Activated naive CD4-positive, alpha-beta T cell treated with anti-CD3 and anti-CD28 coated beads for 36 hours (primary cell): ENCODE measurements at regions not wholly inside any gene's neighbourhood (a gene's known extent, or its start where the extent isn't known, plus 50 kb on each side); places are given as distances from the start of the nearest gene placed in this dataset.

Experiments used
- CTCF ChIA-PET: fragments of 350-600 bp; sonication (Branson Sonifier 250); formaldehyde crosslinking; loops from one replicate; lab custom pipeline; 2021; ENCODE audit warnings: antibody characterized with exemption; lab: Charles Lee
- DNase-seq: peaks from one replicate; pipeline ENCODE4 v3.0.0-alpha.2; 2020
- H3K27ac Mint-ChIP-seq: one replicate; pipeline ENCODE4 v1.8.0; 2021; ENCODE audit warnings: mild to moderate bottlenecking, mixed read lengths
- H3K27me3 Mint-ChIP-seq: one replicate; pipeline ENCODE4 v1.8.0; 2021; ENCODE audit warnings: low read depth, mixed read lengths
- H3K36me3 Mint-ChIP-seq: one replicate; pipeline ENCODE4 v1.8.0; 2021; ENCODE audit warnings: low read depth, mixed read lengths
- H3K4me1 Mint-ChIP-seq: one replicate; pipeline ENCODE4 v1.8.0; 2021; ENCODE audit warnings: low read depth, mixed read lengths
- H3K4me3 Mint-ChIP-seq: one replicate; pipeline ENCODE4 v1.8.0; 2021; ENCODE audit warnings: mild to moderate bottlenecking, moderate library complexity, mixed read lengths
- H3K9me3 Mint-ChIP-seq: one replicate; pipeline ENCODE4 v1.8.0; 2021; ENCODE audit warnings: mixed read lengths
- intact Hi-C: fragments of 100-400 bp; cut with micrococcal nuclease; formaldehyde crosslinking; loops from one replicate; pipeline ENCODE4 v1.15.1; 2023

GRCh38 chr3:81301230-81301629 is 460.2 kb downstream of the GBE1 start:
- no peaks in the 10 kb centered on the region for H3K36me3 Mint-ChIP-seq
- H3K9me3 Mint-ChIP-seq = no peaks in the 10 kb centered on the region
- intact Hi-C loops = loop anchor here (5.0 to 10.0 kb wide), 2 partner anchors 614 to 831 kb away; no protein-coding TSS in a partner anchor
- no peaks in the 10 kb centered on the region for H3K4me1 Mint-ChIP-seq
- H3K27ac Mint-ChIP-seq = no peak overlapping the region
- H3K27me3 Mint-ChIP-seq = no peaks in the 10 kb centered on the region
- DNase-seq = no peak
- H3K4me3 Mint-ChIP-seq = no peak overlapping the region
- CTCF ChIA-PET = interaction anchor here (0.5 to 1.0 kb wide), 4 partner anchors 67 to 1592 kb away, joined by 3 to 6 read pairs (median 3); no protein-coding TSS in a partner anchor

GRCh38 chr3:81300324-81300927 is 461.0 kb downstream of the GBE1 start:
- intact Hi-C loops = loop anchor here (5.0 to 10.0 kb wide), 2 partner anchors 614 to 832 kb away; no protein-coding TSS in a partner anchor
- no peak for DNase-seq
- H3K4me1 Mint-ChIP-seq = no peaks in the 10 kb centered on the region
- CTCF ChIA-PET = interaction anchor here (0.5 to 1.0 kb wide), 2 partner anchors 85 to 925 kb away, joined by 3 read pairs; no protein-coding TSS in a partner anchor
- no peaks in the 10 kb centered on the region for H3K36me3 Mint-ChIP-seq
- H3K27me3 Mint-ChIP-seq = no peaks in the 10 kb centered on the region
- H3K27ac Mint-ChIP-seq = no peak overlapping the region
- no peak overlapping the region for H3K4me3 Mint-ChIP-seq
- H3K9me3 Mint-ChIP-seq = no peaks in the 10 kb centered on the region

DNA sequence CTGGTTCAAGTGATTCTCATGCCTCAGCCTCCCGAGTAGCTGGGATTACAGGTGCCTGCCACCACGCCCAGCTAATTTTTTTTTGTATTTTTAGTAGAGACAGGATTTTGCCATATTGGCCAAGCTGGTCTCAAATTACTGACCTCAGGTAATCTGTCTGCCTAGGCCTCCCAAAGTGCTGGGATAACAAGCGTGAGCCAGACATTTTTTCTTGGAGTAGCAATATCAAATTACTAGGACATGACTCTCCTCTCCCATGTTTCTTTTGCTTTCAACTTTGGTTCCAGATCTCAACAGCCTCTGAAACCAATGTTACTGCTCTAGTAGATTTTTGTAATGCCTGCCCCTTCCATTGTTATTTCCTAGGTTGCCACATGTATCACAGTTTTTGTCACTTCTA is 462.0 kb downstream of the GBE1 start:
- Mint-ChIP-seq H3K4me1 (no peaks in the 10 kb centered on the region), H3K27me3 (no peaks in the 10 kb centered on the region), H3K4me3 (no peak overlapping the region), H3K36me3 (no peaks in the 10 kb centered on the region), H3K27ac (no peak overlapping the region), H3K9me3 (no peaks in the 10 kb centered on the region)
- intact Hi-C loops = no loop called here
- DNase-seq = no peak
- CTCF ChIA-PET = no interaction called here

GRCh38 chr3:81295906-81296577 is 465.4 kb downstream of the GBE1 start:
- no peak overlapping the region for H3K27ac Mint-ChIP-seq
- intact Hi-C loops = no loop called here
- H3K9me3 Mint-ChIP-seq = no peaks in the 10 kb centered on the region
- DNase-seq = no peak
- CTCF ChIA-PET = no interaction called here
- H3K4me3 Mint-ChIP-seq = no peak overlapping the region
- no peaks in the 10 kb centered on the region for H3K4me1 Mint-ChIP-seq
- no peaks in the 10 kb centered on the region for H3K27me3 Mint-ChIP-seq
- no peaks in the 10 kb centered on the region for H3K36me3 Mint-ChIP-seq

DNA sequence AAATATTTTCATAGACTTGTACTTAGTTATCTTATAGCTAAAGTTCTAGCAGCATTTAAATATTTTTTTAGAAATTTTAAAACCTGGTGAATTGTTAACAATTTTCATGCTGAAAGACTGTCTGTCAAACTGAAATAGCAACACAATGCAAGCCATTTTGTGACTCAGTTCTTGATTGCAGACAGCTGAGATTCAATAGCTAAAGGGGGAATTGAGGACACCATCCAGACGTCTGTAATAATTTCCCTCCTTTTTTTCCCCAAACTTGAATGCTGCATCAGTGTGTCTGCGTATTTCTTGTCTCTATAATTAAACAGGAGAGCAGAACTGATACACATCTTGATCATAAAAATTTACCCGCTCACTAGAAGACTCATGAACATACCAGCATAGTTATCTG is 468.3 kb downstream of the GBE1 start:
- Mint-ChIP-seq H3K36me3 (no peaks in the 10 kb centered on the region), H3K27me3 (no peaks in the 10 kb centered on the region), H3K4me1 (no peaks in the 10 kb centered on the region), H3K9me3 (no peaks in the 10 kb centered on the region), H3K4me3 (no peak overlapping the region), H3K27ac (no peak overlapping the region)
- intact Hi-C loops = no loop called here
- CTCF ChIA-PET = no interaction called here
- no peak for DNase-seq

DNA sequence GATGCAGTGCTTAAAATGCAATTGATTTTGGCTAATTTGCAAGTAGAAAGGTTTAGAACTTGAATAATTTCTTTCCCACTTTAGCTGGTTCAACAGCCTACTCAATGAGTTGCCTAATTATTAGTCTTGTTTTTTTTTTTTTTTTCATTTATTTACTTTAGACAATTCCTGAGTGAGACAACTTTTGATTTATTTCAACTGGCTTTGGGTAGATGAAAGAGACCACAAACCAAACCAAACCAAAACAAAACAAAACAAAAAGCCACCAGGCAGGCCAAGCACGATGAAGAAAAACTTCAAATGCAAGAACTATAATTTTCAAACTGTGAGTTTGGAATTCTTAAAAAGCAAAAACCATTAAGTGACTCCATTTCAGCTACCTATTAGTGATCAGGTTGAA is 469.9 kb downstream of the GBE1 start:
- Mint-ChIP-seq H3K36me3 (no peaks in the 10 kb centered on the region), H3K4me1 (no peaks in the 10 kb centered on the region)
- CTCF ChIA-PET = interaction anchor here (0.8 kb wide), 1 partner anchor 953 kb away, joined by 4 read pairs; no protein-coding TSS in a partner anchor

DNA sequence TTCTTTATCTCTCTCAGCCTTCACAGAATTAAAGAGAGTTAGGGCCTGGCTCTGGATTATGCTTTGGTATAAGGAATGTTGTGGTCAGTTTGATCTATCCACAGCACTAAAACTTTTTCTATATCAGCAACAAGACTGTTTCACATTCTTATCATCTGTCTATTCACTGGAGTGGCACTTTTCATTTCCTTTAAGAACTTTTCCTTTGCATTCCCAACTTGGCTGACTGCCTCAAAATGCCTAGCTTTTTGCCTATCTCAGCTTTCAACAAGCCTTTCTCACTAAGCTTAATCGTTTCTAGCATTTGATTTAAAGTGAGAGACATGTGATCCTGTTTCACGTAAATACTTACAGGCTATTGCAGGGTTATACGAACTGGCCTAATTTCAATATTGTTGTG is 471.8 kb downstream of the GBE1 start:
- H3K27ac Mint-ChIP-seq = no peak overlapping the region
- no peaks in the 10 kb centered on the region for H3K9me3 Mint-ChIP-seq
- no peaks in the 10 kb centered on the region for H3K36me3 Mint-ChIP-seq
- intact Hi-C loops = no loop called here
- DNase-seq = no peak
- CTCF ChIA-PET = no interaction called here
- H3K27me3 Mint-ChIP-seq = no peaks in the 10 kb centered on the region
- no peak overlapping the region for H3K4me3 Mint-ChIP-seq
- no peaks in the 10 kb centered on the region for H3K4me1 Mint-ChIP-seq

More for the DNA sequence above, 469.9 kb downstream of the GBE1 start:
- DNase-seq = no peak
- intact Hi-C loops = no loop called here
- H3K4me3 Mint-ChIP-seq = no peak overlapping the region
- no peaks in the 10 kb centered on the region for H3K27me3 Mint-ChIP-seq
- H3K27ac Mint-ChIP-seq = no peak overlapping the region
- no peaks in the 10 kb centered on the region for H3K9me3 Mint-ChIP-seq

GRCh38 chr3:81279481-81280379 is 481.7 kb downstream of the GBE1 start:
- CTCF ChIA-PET = no interaction called here
- H3K27me3 Mint-ChIP-seq = no peaks in the 10 kb centered on the region
- no peak for DNase-seq
- H3K4me3 Mint-ChIP-seq = no peak overlapping the region
- intact Hi-C loops = no loop called here
- H3K4me1 Mint-ChIP-seq = no peaks in the 10 kb centered on the region
- no peaks in the 10 kb centered on the region for H3K36me3 Mint-ChIP-seq
- peaks cover 3% of the 10 kb centered on the region for H3K9me3 Mint-ChIP-seq
- no peak overlapping the region for H3K27ac Mint-ChIP-seq

- intact Hi-C loops = no loop called here
- H3K36me3 Mint-ChIP-seq = no peaks in the 10 kb centered on the region
- H3K27ac Mint-ChIP-seq = no peak overlapping the region
- no peak overlapping the region for H3K4me3 Mint-ChIP-seq
- DNase-seq = no peak
- H3K4me1 Mint-ChIP-seq = no peaks in the 10 kb centered on the region
- CTCF ChIA-PET = interaction anchor here (0.6 to 1.1 kb wide), 2 partner anchors 41 to 156 kb away, joined by 3 to 4 read pairs; no protein-coding TSS in a partner anchor
- H3K27me3 Mint-ChIP-seq = no peaks in the 10 kb centered on the region
- peaks cover 3% of the 10 kb centered on the region for H3K9me3 Mint-ChIP-seq
Measured at GRCh38 chr3:81277853-81278252, 483.6 kb downstream of the GBE1 start.

DNA sequence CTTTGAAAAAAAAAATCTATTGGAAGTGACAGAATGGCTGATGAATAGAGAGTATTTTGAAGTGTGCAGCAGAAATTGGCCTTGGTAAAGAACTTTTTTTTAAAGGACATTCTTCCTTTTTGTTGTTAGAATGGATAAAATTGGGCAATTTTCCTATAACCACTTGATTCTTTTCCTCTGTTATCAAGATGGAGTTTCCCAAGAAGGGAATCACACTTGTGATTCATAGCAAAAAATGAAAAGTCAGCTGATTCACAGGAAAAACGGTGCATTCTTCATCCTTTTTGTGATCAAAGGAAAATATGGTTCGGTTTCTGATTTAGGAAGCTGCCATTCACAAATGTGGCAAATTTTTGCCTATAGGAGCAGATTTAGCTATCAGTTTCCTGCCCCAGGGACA is 486.8 kb downstream of the GBE1 start:
- Mint-ChIP-seq H3K27ac (no peak overlapping the region), H3K4me1 (no peaks in the 10 kb centered on the region), H3K36me3 (no peaks in the 10 kb centered on the region), H3K4me3 (no peak overlapping the region), H3K27me3 (no peaks in the 10 kb centered on the region), H3K9me3 (no peaks in the 10 kb centered on the region)
- no peak for DNase-seq
- intact Hi-C loops = no loop called here
- CTCF ChIA-PET = no interaction called here

DNA sequence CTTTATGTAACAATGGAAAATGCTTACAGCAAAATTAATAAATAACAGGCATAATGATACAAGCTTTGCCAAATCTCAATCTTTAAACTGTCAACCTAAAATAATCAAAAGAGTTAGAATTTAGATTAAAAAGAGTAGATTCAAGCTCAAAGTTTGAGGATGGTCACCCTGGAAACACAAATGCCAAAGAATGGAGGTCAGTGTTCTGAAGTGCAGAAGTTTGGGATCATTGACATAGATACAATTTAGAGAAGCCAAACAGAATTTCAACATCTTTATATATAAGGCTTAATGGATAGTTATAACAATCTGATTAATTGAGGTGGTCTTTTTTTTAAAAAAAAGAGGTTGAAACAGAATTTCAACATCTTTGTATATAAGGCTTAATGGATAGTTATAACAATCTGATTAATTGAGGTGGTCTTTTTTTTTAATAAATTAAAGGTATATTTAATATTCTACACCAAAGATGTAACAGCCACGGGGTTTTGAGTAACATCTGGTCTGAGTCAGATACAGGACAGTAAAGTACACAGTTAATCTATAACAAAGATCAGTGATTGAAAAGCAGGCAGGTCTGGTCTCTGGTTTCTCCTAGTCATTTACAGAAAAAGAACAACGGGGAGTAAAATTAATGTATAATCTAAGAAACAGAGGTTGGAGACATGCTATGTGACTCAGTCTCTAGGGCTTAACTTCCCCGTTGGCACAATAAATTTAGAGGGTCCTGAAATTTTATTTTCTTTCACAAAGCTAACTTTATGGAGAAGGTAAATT is 490.7 kb downstream of the GBE1 start:
- intact Hi-C loops = no loop called here
- CTCF ChIA-PET = no interaction called here
- Mint-ChIP-seq H3K36me3 (no peaks in the 10 kb centered on the region), H3K4me3 (no peak overlapping the region), H3K4me1 (no peaks in the 10 kb centered on the region), H3K27ac (no peak overlapping the region), H3K9me3 (no peaks in the 10 kb centered on the region), H3K27me3 (no peaks in the 10 kb centered on the region)
- DNase-seq = no peak

- intact Hi-C loops = no loop called here
- Mint-ChIP-seq H3K9me3 (no peaks in the 10 kb centered on the region), H3K4me3 (no peak overlapping the region), H3K36me3 (no peaks in the 10 kb centered on the region), H3K27ac (no peak overlapping the region), H3K4me1 (no peaks in the 10 kb centered on the region), H3K27me3 (no peaks in the 10 kb centered on the region)
- DNase-seq = no peak
- CTCF ChIA-PET = no interaction called here
Measured at GRCh38 chr3:81268526-81268925, 492.9 kb downstream of the GBE1 start.
